T-helper 1 cell treated with Interleukin-12 subunit alpha and Interleukin-12 subunit beta and Interleukin-4 antibody, amounts not matched to agents 30 ng/mL and 1 ng/mL, for 36 hours (primary cell): ENCODE measurements at regions not wholly inside any gene's neighbourhood (a gene's known extent, or its start where the extent isn't known, plus 50 kb on each side); places are given as distances from the start of the nearest gene placed in this dataset.

Source experiments
- intact Hi-C: fragments of 100-400 bp; cut with micrococcal nuclease; formaldehyde crosslinking; loops from one replicate; pipeline ENCODE4 v1.15.1; 2024

- intact Hi-C loops, result loop anchor here (1.0 kb wide), 1 partner anchor 446 kb away; no protein-coding TSS in a partner anchor
Observed at GRCh38 chr5:152271420-152271819, 133.7 kb downstream of the NMUR2 start.

DNA sequence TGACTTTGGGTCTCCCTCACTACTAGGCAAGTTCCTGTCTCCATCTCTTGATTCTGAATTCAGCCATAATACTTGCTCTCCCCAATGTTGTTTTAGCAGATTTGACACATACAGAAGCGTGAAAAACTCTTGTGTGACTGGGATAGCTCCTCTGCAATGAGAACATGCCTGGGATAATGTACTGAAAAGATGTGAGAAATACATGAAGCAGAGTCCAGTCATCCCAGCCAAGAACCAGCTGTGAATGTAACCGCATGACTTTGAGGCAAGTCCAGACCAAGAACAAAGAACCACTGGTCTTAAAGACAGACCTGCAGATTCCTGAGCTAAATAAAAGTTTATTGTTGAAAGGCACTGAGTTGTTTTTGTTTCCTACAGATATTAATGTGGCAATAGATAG lies 135.0 kb downstream of the NMUR2 start:
- intact Hi-C loops, result no loop called here

DNA sequence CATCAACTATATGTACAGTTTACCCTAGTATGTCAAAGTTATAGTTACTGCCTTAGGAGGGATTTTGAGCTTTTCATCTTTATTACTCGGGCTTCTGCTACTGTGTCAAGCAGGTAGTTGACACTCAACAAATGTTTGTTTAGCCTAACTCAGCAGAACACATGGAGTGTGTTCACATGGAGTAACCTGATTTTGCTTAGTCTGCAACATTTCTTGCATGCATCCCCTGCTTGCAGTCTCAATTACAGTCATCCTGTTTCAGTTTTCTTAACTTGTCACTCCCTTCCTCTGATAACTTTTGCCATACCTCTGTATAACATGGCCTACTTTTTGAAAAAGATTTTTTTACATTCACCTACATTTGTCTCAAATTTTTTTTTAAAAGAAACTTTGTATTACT lies 135.5 kb downstream of the NMUR2 start:
- intact Hi-C loops, result no loop called here

GRCh38 chr5:152264645-152265254 lies 140.3 kb downstream of the NMUR2 start:
- intact Hi-C loops, result no loop called here

DNA sequence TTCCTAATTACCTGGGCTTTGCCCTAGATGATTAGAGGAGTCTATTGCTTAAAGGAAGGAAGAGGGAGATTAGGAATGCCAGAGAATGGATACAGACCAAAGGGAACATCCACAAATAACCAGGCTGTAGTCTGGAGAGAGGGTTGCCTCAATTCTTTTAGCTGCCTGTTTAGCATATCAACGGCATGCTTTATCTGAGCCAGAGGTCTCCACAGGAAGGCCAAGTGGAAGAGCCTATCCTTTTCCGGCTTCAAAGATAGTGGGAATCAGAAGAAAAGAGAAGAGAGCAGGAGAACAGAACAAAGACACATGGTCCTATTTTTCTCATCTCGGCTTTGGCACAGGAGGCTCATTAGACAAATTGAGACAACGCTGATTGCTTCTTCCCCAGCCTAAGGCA lies 142.4 kb downstream of the NMUR2 start:
- intact Hi-C loops, result no loop called here

- intact Hi-C loops, result no loop called here
Observed at GRCh38 chr5:152260940-152261339, 144.1 kb downstream of the NMUR2 start.

- intact Hi-C loops, result no loop called here
Observed at GRCh38 chr5:152259702-152260101, 145.4 kb downstream of the NMUR2 start.

GRCh38 chr5:152256580-152256979 lies 148.5 kb downstream of the NMUR2 start:
- intact Hi-C loops, result no loop called here

- intact Hi-C loops, result no loop called here
Observed at GRCh38 chr5:152255411-152255810, 149.7 kb downstream of the NMUR2 start.

DNA sequence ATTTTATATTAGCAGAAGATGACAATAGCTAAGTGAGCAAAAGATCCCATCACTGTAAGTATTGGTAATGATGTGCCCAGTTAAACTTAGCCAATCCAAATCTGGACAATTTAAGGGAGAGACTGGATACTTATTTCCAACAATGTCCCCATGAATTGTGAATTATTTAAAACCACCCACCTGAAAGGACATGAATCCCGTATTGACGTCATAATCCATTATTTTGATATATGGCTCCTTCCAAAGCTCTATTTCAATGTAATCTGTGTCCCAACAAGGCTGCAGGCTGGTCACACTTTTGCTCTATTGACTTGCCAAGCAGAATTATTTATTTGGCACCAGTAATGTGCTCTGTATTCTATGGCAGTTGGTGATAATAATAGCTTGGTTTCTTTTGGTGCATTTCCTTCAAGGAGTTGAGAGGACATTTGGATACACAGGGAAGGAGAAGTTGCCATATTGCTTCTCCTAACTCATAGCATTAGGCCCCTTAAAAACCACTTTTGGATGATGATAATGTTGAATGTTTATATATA lies 157.2 kb downstream of the NMUR2 start:
- intact Hi-C loops, result no loop called here

GRCh38 chr5:152246401-152246800 lies 158.7 kb downstream of the NMUR2 start:
- intact Hi-C loops, result no loop called here

DNA sequence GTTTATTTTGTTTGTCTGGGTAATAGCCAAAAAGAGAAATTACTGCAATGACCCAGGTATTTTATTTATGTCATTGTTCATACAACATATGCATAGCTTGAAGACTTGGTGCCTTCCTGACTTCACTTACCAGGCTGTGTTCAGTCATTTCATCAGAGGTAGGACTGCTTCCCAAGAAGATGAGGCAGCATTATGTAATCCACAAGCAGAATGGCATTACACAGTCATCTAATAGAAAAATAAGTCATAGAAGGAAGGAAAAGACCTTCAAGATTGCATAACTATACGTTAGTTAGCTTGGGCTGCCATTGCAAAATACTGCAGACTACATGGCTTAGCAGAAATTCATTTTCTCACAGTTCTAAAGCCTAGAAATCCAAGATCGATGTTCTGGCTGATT lies 167.5 kb downstream of the NMUR2 start:
- intact Hi-C loops, result no loop called here

DNA sequence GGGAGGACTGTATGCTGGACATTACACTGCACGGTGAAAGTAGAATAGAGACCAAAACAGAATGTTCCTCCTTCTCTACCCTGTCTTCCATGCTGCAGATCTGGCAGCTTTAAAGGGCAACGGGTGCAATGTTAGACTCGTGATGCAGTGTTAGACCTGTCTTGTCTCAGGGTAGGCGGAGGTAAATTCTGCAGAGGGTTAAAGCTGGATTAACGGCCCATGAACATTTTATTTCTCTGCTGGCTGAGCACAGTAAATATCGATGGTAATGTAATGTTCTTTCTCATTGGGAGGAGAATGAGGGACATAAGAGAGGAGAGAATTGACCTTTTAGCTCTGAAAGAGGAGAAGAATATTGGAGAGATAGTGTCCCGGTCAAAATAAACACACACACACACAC lies 178.9 kb downstream of the NMUR2 start:
- intact Hi-C loops, result no loop called here

GRCh38 chr5:152221721-152222629 lies 183.1 kb downstream of the NMUR2 start:
- intact Hi-C loops, result no loop called here

- intact Hi-C loops, result no loop called here
Observed at GRCh38 chr5:152218694-152219093, 186.4 kb downstream of the NMUR2 start.

- intact Hi-C loops, result no loop called here
Observed at GRCh38 chr5:152205804-152206203, 199.3 kb downstream of the NMUR2 start.

GRCh38 chr5:152202321-152202720 lies 202.8 kb downstream of the NMUR2 start:
- intact Hi-C loops, result no loop called here

- intact Hi-C loops, result no loop called here
Observed at GRCh38 chr5:152193391-152194107, 211.5 kb downstream of the NMUR2 start.

DNA sequence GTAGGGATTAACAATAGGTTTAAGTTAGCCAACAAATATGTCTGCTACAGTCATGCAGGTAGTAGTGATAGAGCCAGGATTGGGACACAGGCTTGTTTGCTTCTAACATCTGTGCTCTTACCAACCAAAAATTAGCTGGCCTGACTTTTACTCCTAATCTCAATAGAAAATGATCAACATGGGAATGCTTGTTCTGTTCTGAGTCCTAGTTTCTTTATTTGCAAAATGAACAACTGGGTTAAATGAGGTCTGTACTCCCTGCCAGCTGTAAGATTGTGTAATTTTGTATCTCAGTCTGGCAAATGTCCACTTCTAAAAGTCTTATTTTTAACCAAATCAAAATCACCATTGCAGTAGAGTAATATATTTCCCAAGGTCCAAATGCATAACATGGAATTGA lies 216.8 kb downstream of the NMUR2 start:
- intact Hi-C loops, result no loop called here

DNA sequence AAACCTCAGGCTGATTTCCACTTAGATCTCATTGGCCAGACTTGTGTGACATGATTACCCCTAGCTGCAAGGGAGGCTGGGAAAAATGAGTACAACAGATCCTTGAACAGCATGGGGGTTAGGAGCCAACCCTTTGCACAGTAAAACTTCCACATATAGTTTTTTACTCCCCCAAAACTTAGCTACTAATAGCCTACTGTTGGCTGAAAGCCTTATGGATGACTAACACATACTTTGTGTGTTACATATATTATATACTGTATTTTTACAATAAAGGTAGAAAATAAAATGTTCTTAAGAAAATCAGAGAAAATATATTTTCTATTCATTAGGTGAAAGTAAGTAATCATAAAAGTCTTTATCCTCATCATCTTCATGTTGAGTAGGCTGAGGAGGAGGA lies 217.4 kb downstream of the NMUR2 start:
- intact Hi-C loops, result no loop called here

DNA sequence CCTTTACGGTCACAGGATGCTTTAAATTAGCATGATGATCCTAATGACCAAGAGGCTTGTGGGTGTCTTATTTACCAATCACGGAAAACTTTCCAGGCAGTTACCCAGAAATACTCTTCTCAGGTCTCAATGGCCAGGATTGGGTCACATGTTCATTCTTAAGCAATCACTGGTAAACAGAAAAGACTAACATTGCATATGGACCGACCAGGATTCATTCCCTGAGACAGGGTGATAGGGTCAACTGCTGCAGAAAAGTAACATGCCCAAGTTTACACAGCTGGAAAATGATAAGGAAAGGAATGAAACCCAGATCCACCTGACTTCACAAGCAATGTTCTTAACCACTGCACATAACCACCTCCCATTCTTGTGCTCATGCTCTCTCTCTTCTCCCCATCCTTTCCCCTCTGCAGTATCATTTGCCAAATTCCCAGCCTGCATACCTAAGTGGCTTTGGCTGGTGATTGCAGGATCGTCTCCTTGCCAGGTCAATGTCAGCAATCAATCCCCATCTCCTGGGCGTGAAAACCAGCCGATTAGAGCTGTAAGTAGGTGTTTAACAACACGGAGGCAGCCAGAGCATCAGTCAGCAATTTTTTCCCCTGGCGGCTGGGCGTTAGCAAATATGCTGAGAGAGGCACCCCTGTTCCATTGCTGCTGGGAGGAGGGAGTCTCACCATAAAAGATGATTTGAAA lies 219.4 kb downstream of the NMUR2 start:
- intact Hi-C loops, result no loop called here
